GM10266 (cell line): ENCODE measurements at regions not wholly inside any gene's neighbourhood (a gene's known extent, or its start where the extent isn't known, plus 50 kb on each side); places are given as distances from the start of the nearest gene placed in this dataset.

Source experiments
- DNase-seq: peaks from one replicate; pipeline ENCODE4 v3.0.0; 2012; ENCODE audit errors: extremely low spot score
- CTCF ChIP-seq: IDR thresholded peaks from 2 replicates; pipeline ENCODE4 v1.5.1; 2012; ENCODE audit warnings: mild to moderate bottlenecking, low read depth; ENCODE audit not compliant: control insufficient read depth, insufficient read depth; ENCODE audit errors: missing control alignments

GRCh38 chr3:88963003-88963402, 144.4 kb upstream of the EPHA3 start:
- no peak for DNase-seq
- TF ChIP-seq CTCF: no peak

- no peak for DNase-seq
- no peak for TF ChIP-seq CTCF
These were observed 127.7 kb upstream of the EPHA3 start for GRCh38 chr3:88979760-88980159.

GRCh38 chr3:88983458-88983857, 124.0 kb upstream of the EPHA3 start:
- no peak for DNase-seq
- TF ChIP-seq CTCF: no peak

- no peak for TF ChIP-seq CTCF
- DNase-seq: no peak
These were observed 123.2 kb upstream of the EPHA3 start for GRCh38 chr3:88984256-88984655.

GRCh38 chr3:88984832-88985231, 122.6 kb upstream of the EPHA3 start:
- no peak for DNase-seq

GRCh38 chr3:88985491-88985890, 121.9 kb upstream of the EPHA3 start:
- DNase-seq: no peak

More at GRCh38 chr3:88984832-88985231, 122.6 kb upstream of the EPHA3 start:
- TF ChIP-seq CTCF: no peak

GRCh38 chr3:88986834-88987233, 120.6 kb upstream of the EPHA3 start:
- no peak for TF ChIP-seq CTCF

More at GRCh38 chr3:88985491-88985890, 121.9 kb upstream of the EPHA3 start:
- no peak for TF ChIP-seq CTCF

More at GRCh38 chr3:88986834-88987233, 120.6 kb upstream of the EPHA3 start:
- no peak for DNase-seq
